B cell (primary cell): ENCODE measurements at regions not wholly inside any gene's neighbourhood (a gene's known extent, or its start where the extent isn't known, plus 50 kb on each side); places are given as distances from the start of the nearest gene placed in this dataset.

Experiments
- CTCF ChIP-seq: fragments of 200-600 bp; IDR thresholded peaks from one replicate; pipeline ENCODE4 v1.8.0; 2022; ENCODE audit warnings: antibody characterized with exemption, mild to moderate bottlenecking
- EZH2 ChIP-seq: IDR thresholded peaks from 2 replicates; pipeline ENCODE4 v1.6.1; 2012; ENCODE audit warnings: borderline replicate concordance, low read depth, mild to moderate bottlenecking, moderate library complexity, low read length; ENCODE audit not compliant: insufficient read depth, poor library complexity, severe bottlenecking

DNA sequence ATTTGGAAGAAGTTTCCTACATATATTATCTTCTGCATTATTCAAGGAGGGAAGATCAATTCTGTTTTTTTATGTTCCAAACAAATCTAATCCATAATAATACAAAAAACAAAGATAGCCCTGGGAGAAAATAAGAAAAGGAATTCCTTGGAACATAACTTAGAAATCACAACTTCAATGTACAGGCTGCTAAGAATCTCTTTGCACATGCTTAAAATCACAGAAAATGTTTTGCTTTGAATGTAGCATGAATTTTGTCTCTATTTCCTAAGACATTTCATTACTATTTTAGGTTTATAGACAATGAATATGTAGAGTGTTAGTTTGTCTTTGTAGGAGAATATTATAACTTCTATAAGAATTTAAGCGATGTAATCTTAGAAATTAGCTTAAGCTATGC is 700.1 kb downstream of the RNF144B start:
- no peak for TF ChIP-seq CTCF
- TF ChIP-seq EZH2 = no peak
